Adrenal gland (tissue), 9 donors: ENCODE measurements at regions not wholly inside any gene's neighbourhood (a gene's known extent, or its start where the extent isn't known, plus 50 kb on each side); places are given as distances from the start of the nearest gene placed in this dataset.
"Not testable (repeated sequence)": the region's sequence is repeated elsewhere in the genome, so short reads cannot be mapped to it uniquely, and the experiment has no call there.

ENCODE experiments used
- DNase-seq, 7 donors: peaks; one replicate each; pipeline ENCODE4 v3.0.0-alpha.2; 2019 to 2020
- H3K27ac ChIP-seq, 5 donors: fragments of 200-600 bp; sonication (generic) in 4 of 5; 1 replicate in 3 of 5; 2 replicates in 2 of 5; pipeline versions ENCODE4 v1.5.1 to v1.8.0; 2016 to 2020; ENCODE audit warnings: mild to moderate bottlenecking in 1 of 5
- H3K27me3 ChIP-seq: fragments of 200-600 bp; 2 replicates; pipeline ENCODE4 v1.8.0; 2021
- H3K36me3 ChIP-seq, 2 donors: fragments of 200-600 bp; replicated peaks in 1 of 2; 1 replicate in 1 of 2; 2 replicates in 1 of 2; pipeline versions ENCODE4 v1.5.1 to v1.8.0; 2018 to 2022
- H3K4me1 ChIP-seq, 2 donors: fragments of 200-600 bp; replicated peaks in 1 of 2; 1 replicate in 1 of 2; 2 replicates in 1 of 2; pipeline versions ENCODE4 v1.5.1 to v1.8.0; 2018 to 2021
- H3K4me3 ChIP-seq, 4 donors: fragments of 200-600 bp; sonication (generic) in 3 of 4; one replicate each; pipeline ENCODE4 v1.5.1; 2016 to 2018
- H3K9me3 ChIP-seq, 3 donors: fragments of 200-600 bp; sonication (generic) in 1 of 3; replicated peaks in 1 of 3; 1 replicate in 2 of 3; 2 replicates in 1 of 3; pipeline versions ENCODE4 v1.5.1 to v1.8.0; 2016 to 2021
- POLR2A ChIP-seq, 2 donors: fragments of 450-650 bp; IDR thresholded peaks; one replicate each; pipeline ENCODE4 v1.6.1; 2017; ENCODE audit warnings: antibody characterized with exemption in 2 of 2, mild to moderate bottlenecking in 2 of 2, moderate library complexity in 1 of 2
- WGBS, 4 donors: extraction: QIAGEN DNeasy Blood & Tissue Kit in 2 of 4; methylation state at CpG; one replicate each; pipeline versions ENCODE4 v1.1.5 to v1.1.7; 2013 to 2017; 5-methylcytosine and 5-hydroxymethylcytosine counted together
- intact Hi-C, 2 donors: fragments of 100-400 bp; cut with DNase I; formaldehyde crosslinking; loops; one replicate each; pipeline versions ENCODE4 v1.14.1 to v1.15.0; 2022 to 2023
- TF ChIP-seq, protein P1 (sequence below), 6 experiments: fragments of 450-650 bp in 4 of 6; fragments of 200-600 bp in 2 of 6; sonication (generic) in 1 of 6; IDR thresholded peaks; 1 replicate in 5 of 6; 2 replicates in 1 of 6; pipeline versions ENCODE4 v1.5.1 to v1.8.0; 2016 to 2021; ENCODE audit warnings: antibody characterized with exemption in 6 of 6, mild to moderate bottlenecking in 2 of 6, moderate library complexity in 1 of 6
- donor health status: healthy with polysubstance abuse.
- donor health status: Bipolar disorder and iron deficiency.
- donor health status: DM: yes; HTN: yes; CAD: no.
- donor health status: DM: no; HTN: no; CAD: no.
- donor health status: DM: no; HTN: no; CAD: no.

GRCh38 chr4:166198041-166198440, 325.0 kb downstream of the TLL1 start:
- Histone ChIP-seq H3K36me3 (no peaks in the 10 kb centered on the region), H3K27ac (no peak overlapping the region), H3K9me3 (no peaks in the 10 kb centered on the region), H3K4me1 (no peaks in the 10 kb centered on the region), H3K4me3 (no peak overlapping the region), H3K27me3 (no peaks in the 10 kb centered on the region)
- no peak for TF ChIP-seq POLR2A (IDR thresholded peaks at IDR 0.05)
- TF ChIP-seq, protein P1, sequence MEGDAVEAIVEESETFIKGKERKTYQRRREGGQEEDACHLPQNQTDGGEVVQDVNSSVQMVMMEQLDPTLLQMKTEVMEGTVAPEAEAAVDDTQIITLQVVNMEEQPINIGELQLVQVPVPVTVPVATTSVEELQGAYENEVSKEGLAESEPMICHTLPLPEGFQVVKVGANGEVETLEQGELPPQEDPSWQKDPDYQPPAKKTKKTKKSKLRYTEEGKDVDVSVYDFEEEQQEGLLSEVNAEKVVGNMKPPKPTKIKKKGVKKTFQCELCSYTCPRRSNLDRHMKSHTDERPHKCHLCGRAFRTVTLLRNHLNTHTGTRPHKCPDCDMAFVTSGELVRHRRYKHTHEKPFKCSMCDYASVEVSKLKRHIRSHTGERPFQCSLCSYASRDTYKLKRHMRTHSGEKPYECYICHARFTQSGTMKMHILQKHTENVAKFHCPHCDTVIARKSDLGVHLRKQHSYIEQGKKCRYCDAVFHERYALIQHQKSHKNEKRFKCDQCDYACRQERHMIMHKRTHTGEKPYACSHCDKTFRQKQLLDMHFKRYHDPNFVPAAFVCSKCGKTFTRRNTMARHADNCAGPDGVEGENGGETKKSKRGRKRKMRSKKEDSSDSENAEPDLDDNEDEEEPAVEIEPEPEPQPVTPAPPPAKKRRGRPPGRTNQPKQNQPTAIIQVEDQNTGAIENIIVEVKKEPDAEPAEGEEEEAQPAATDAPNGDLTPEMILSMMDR (IDR thresholded peaks at IDR 0.05) = no peak
- intact Hi-C loops = no loop called here
- 74 to 86% (median 81%) methylated on average over 6 of the region's 6 CpGs for WGBS, 4 donors
- DNase-seq = no peak

GRCh38 chr4:166198516-166199310, 325.7 kb downstream of the TLL1 start:
- Histone ChIP-seq H3K36me3 (no peaks in the 10 kb centered on the region), H3K4me1 (no peaks in the 10 kb centered on the region), H3K27ac (no peak overlapping the region), H3K4me3 (no peak overlapping the region), H3K27me3 (no peaks in the 10 kb centered on the region), H3K9me3 (no peaks in the 10 kb centered on the region)
- TF ChIP-seq POLR2A (IDR thresholded peaks at IDR 0.05) = no peak
- TF ChIP-seq, protein P1 (IDR thresholded peaks at IDR 0.05) = no peak
- intact Hi-C loops = no loop called here
- 72 to 77% (median 76%) methylated on average over 12 of the region's 12 CpGs for WGBS, 4 donors
- no peak for DNase-seq

DNA sequence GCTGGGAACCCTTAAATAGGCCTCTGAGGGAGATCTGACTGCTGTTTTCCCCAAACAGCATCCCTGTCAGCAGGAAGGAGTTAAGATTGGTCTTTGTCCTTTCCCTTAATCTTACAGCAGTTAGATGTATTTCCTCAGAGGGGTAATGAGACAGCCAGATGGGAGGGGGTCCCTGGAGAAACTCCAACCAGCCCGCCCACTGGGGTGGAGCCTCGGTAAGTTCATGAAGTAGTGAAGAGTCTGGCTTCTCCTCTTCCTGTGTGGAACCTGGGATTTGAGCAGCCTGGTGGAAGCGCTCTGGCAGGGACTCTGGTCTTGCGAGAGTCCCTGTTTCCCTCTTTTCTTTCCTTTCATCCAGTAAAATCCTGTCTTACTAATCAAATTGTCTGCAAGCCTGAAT, 330.0 kb downstream of the TLL1 start:
- Histone ChIP-seq H3K4me3 (no peak overlapping the region), H3K4me1 (no peaks in the 10 kb centered on the region), H3K36me3 (no peaks in the 10 kb centered on the region), H3K27me3 (no peaks in the 10 kb centered on the region), H3K27ac (no peak overlapping the region), H3K9me3 (no peaks in the 10 kb centered on the region)
- DNase-seq = no peak
- intact Hi-C loops = no loop called here
- 78 to 83% (median 81%) methylated on average over 3 to 4 of the region's 4 CpGs for WGBS, 4 donors
- TF ChIP-seq, protein P1 (IDR thresholded peaks at IDR 0.05) = no peak
- no peak for TF ChIP-seq POLR2A (IDR thresholded peaks at IDR 0.05)

- 82 to 87% (median 85%) methylated on average over 4 of the region's 4 CpGs for WGBS, 4 donors
- H3K4me1 ChIP-seq, H3K9me3 ChIP-seq, H3K36me3 ChIP-seq, intact Hi-C loops, H3K27ac ChIP-seq, H3K4me3 ChIP-seq, DNase-seq, H3K27me3 ChIP-seq: not testable (repeated sequence)
Observed at GRCh38 chr4:166212326-166212725, 339.3 kb downstream of the TLL1 start.

- WGBS, 4 donors = 59 to 79% (median 72%) methylated on average over 1 of the region's 1 CpG
- no peaks in the 10 kb centered on the region for H3K4me1 ChIP-seq
- TF ChIP-seq POLR2A (IDR thresholded peaks at IDR 0.05) = no peak
- TF ChIP-seq, protein P1 (IDR thresholded peaks at IDR 0.05) = no peak
- DNase-seq = no peak
- no peaks in the 10 kb centered on the region for H3K9me3 ChIP-seq
- H3K27ac ChIP-seq = no peak overlapping the region
- intact Hi-C loops = no loop called here
- H3K36me3 ChIP-seq = no peaks in the 10 kb centered on the region
- H3K27me3 ChIP-seq = no peaks in the 10 kb centered on the region
- H3K4me3 ChIP-seq = no peak overlapping the region
Observed at GRCh38 chr4:166222271-166222670, 349.2 kb downstream of the TLL1 start.
